ENCODE measurements at regions not wholly inside any gene's neighbourhood (a gene's known extent, or its start where the extent isn't known, plus 50 kb on each side); places are given as distances from the start of the nearest gene placed in this dataset.

DNA sequence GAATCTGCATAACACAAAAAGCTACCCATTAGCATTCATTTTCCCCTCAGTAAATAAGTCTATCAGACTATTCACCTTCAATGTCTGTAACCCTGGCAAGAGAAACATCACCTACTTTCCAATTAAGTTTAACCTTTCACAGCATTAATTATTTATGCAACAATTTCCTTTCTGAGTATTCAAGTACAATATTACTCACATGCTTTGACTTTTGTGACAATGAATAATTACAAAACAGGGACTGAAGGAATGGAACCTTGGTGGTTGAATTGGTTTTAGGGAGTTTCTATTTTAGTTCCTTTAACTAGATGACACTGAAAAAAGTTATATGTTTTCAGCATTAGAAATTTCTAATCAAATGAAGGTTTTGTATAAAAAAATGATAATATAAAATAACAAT is 932.3 kb upstream of the EPHA5 start:
- Histone ChIP-seq H3K79me2 (ENCODE audit: control insufficient read depth, insufficient read depth, low read length) (no peaks in the 10 kb centered on the region), H2AFZ (ENCODE audit: low read length) (no peak overlapping the region), H3K27me3 (ENCODE audit: control insufficient read depth, insufficient read depth, low read length) (no peaks in the 10 kb centered on the region), H3K4me3 (replicated peaks in 1 of 4; ENCODE audit: control extremely low read depth in 1 of 4, insufficient read depth in 1 of 4, low read depth in 3 of 4, low read length in 4 of 4) (no peak overlapping the region), H3K4me1 (ENCODE audit: control insufficient read depth, extremely low read depth, insufficient read depth, low read length) (no peaks in the 10 kb centered on the region), H3K9me3 (ENCODE audit: control insufficient read depth, insufficient read depth, low read depth, low read length) (no peaks in the 10 kb centered on the region), H3K36me3 (ENCODE audit: control insufficient read depth, insufficient read depth, low read length) (no peaks in the 10 kb centered on the region), H3K9ac (ENCODE audit: insufficient read depth, low read length) (no peak overlapping the region), H3K4me2 (ENCODE audit: extremely low read depth, insufficient read depth, low read length) (no peak overlapping the region), H3K27ac (ENCODE audit: insufficient read depth, low read length) (no peak overlapping the region), H4K20me1 (ENCODE audit: control insufficient read depth, extremely low read depth, insufficient read depth, low read length) (no peaks in the 10 kb centered on the region)
- no peak for DNase-seq (ENCODE audit: low read depth in 2 of 2)
- TF ChIP-seq EZH2 (IDR thresholded peaks at IDR 0.05; ENCODE audit: low read length, missing control alignments), result no peak
- TF ChIP-seq CTCF (conservative IDR thresholded peaks at IDR 0.05 in 1 of 2, IDR thresholded peaks at IDR 0.05 in 1 of 2; ENCODE audit: low read depth in 1 of 2, low read length in 2 of 2), result no peak

DNA sequence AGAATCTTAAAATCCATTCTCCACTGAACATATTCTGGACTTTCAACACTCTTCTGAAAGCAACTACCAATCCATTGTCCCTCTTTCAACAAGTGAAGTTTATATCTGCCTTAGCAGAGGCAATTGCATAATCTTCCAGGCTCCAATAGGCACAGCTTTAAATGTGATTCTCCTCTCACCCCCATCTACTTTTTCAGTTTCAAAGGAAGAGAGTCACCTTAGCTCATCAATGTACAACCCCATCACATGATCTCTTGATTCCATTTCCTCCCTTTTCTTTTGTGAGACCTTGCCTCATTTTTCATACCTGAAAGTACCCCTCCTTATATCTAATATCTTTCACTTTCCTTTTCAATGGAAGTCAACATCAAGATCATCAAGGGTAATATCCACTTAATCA is 921.7 kb upstream of the EPHA5 start:
- Histone ChIP-seq H3K9me3 (ENCODE audit: control insufficient read depth, insufficient read depth, low read depth, low read length) (no peaks in the 10 kb centered on the region), H4K20me1 (ENCODE audit: control insufficient read depth, extremely low read depth, insufficient read depth, low read length) (no peaks in the 10 kb centered on the region), H3K4me1 (ENCODE audit: control insufficient read depth, extremely low read depth, insufficient read depth, low read length) (no peaks in the 10 kb centered on the region), H3K4me3 (replicated peaks in 1 of 4; ENCODE audit: control extremely low read depth in 1 of 4, insufficient read depth in 1 of 4, low read depth in 3 of 4, low read length in 4 of 4) (no peak overlapping the region), H3K36me3 (ENCODE audit: control insufficient read depth, insufficient read depth, low read length) (no peaks in the 10 kb centered on the region), H3K9ac (ENCODE audit: insufficient read depth, low read length) (no peak overlapping the region), H3K4me2 (ENCODE audit: extremely low read depth, insufficient read depth, low read length) (no peak overlapping the region), H3K27ac (ENCODE audit: insufficient read depth, low read length) (no peak overlapping the region), H3K27me3 (ENCODE audit: control insufficient read depth, insufficient read depth, low read length) (no peaks in the 10 kb centered on the region), H3K79me2 (ENCODE audit: control insufficient read depth, insufficient read depth, low read length) (no peaks in the 10 kb centered on the region), H2AFZ (ENCODE audit: low read length) (no peak overlapping the region)
- no peak for TF ChIP-seq EZH2 (IDR thresholded peaks at IDR 0.05; ENCODE audit: low read length, missing control alignments)
- no peak for TF ChIP-seq CTCF (conservative IDR thresholded peaks at IDR 0.05 in 1 of 2, IDR thresholded peaks at IDR 0.05 in 1 of 2; ENCODE audit: low read depth in 1 of 2, low read length in 2 of 2)
- no peak for DNase-seq (ENCODE audit: low read depth in 2 of 2)

DNA sequence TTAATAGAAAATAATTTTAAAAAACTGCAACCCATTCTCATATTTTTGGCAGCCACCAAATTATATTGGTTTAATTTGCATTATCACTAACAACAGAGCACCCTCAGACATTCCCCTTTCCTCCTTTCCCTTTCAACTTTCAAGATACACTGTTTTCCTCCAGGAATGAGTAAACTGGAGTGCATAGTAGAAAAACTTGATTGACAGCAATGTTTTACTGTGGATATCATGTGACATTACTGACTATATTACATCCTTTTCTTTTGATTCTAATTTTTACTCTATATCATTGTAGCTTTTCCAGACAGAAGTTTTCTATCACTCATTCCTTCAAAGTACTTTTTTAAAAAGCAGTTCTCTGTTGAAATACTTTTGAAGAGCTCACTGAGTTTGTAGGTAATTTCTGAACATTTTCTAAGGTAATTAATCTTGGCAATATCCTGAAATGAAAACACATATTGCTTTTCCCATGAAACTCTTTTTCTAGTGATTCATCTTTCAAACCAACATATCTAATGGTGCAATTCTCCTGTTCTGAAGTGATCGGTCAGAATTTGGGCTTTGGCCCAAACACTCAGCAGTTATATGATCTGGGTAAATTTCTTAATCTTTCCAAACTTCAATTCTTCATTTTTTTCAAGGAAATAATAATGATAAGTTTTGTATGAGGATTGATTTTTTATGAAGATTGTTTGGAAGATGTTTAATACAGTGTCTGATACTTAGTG is 920.4 kb upstream of the EPHA5 start:
- Histone ChIP-seq H3K4me3 (replicated peaks in 1 of 4; ENCODE audit: control extremely low read depth in 1 of 4, insufficient read depth in 1 of 4, low read depth in 3 of 4, low read length in 4 of 4) (no peak overlapping the region), H3K27ac (ENCODE audit: insufficient read depth, low read length) (no peak overlapping the region), H3K4me2 (ENCODE audit: extremely low read depth, insufficient read depth, low read length) (no peak overlapping the region), H3K27me3 (ENCODE audit: control insufficient read depth, insufficient read depth, low read length) (no peaks in the 10 kb centered on the region), H4K20me1 (ENCODE audit: control insufficient read depth, extremely low read depth, insufficient read depth, low read length) (no peaks in the 10 kb centered on the region), H2AFZ (ENCODE audit: low read length) (no peak overlapping the region), H3K79me2 (ENCODE audit: control insufficient read depth, insufficient read depth, low read length) (no peaks in the 10 kb centered on the region), H3K4me1 (ENCODE audit: control insufficient read depth, extremely low read depth, insufficient read depth, low read length) (no peaks in the 10 kb centered on the region), H3K9ac (ENCODE audit: insufficient read depth, low read length) (no peak overlapping the region), H3K9me3 (ENCODE audit: control insufficient read depth, insufficient read depth, low read depth, low read length) (no peaks in the 10 kb centered on the region), H3K36me3 (ENCODE audit: control insufficient read depth, insufficient read depth, low read length) (no peaks in the 10 kb centered on the region)
- no peak for TF ChIP-seq EZH2 (IDR thresholded peaks at IDR 0.05; ENCODE audit: low read length, missing control alignments)
- no peak for TF ChIP-seq CTCF (conservative IDR thresholded peaks at IDR 0.05 in 1 of 2, IDR thresholded peaks at IDR 0.05 in 1 of 2; ENCODE audit: low read depth in 1 of 2, low read length in 2 of 2)
- DNase-seq (ENCODE audit: low read depth in 2 of 2), result peak; percentile 13 to 69
